SKM-1 treated with dmso at 0.1 percent for 144 hours (cell line): ENCODE measurements at regions not wholly inside any gene's neighbourhood (a gene's known extent, or its start where the extent isn't known, plus 50 kb on each side); places are given as distances from the start of the nearest gene placed in this dataset.

Experiments
- DNase-seq: peaks from one replicate; lab custom pipeline; 2025; ENCODE audit not compliant: unreplicated experiment; lab: John Stamatoyannopoulos, UW

GRCh38 chr21:14736162-14736561 lies 190.0 kb upstream of the SAMSN1 start:
- no peak for DNase-seq

- DNase-seq = no peak
These were observed 188.7 kb upstream of the SAMSN1 start for GRCh38 chr21:14734833-14735232.

GRCh38 chr21:14734191-14734590 lies 188.1 kb upstream of the SAMSN1 start:
- DNase-seq = no peak

GRCh38 chr21:14725219-14725618 lies 179.1 kb upstream of the SAMSN1 start:
- DNase-seq = no peak

GRCh38 chr21:14722841-14723483 lies 176.8 kb upstream of the SAMSN1 start:
- DNase-seq = no peak

GRCh38 chr21:14720237-14720636 lies 174.1 kb upstream of the SAMSN1 start:
- no peak for DNase-seq

GRCh38 chr21:14718951-14719350 lies 172.8 kb upstream of the SAMSN1 start:
- DNase-seq = no peak

- no peak for DNase-seq
These were observed 170.8 kb upstream of the SAMSN1 start for GRCh38 chr21:14716761-14717396.

GRCh38 chr21:14713109-14713508 lies 167.0 kb upstream of the SAMSN1 start:
- no peak for DNase-seq

- no peak for DNase-seq
These were observed 166.1 kb upstream of the SAMSN1 start for GRCh38 chr21:14712121-14712715.

- no peak for DNase-seq
These were observed 165.2 kb upstream of the SAMSN1 start for GRCh38 chr21:14711287-14711686.

GRCh38 chr21:14707511-14708020 lies 161.5 kb upstream of the SAMSN1 start:
- no peak for DNase-seq

GRCh38 chr21:14706712-14707510 lies 160.8 kb upstream of the SAMSN1 start:
- DNase-seq = no peak

- DNase-seq = no peak
These were observed 153.6 kb upstream of the SAMSN1 start for GRCh38 chr21:14699433-14700407.

- DNase-seq = no peak
These were observed 151.7 kb upstream of the SAMSN1 start for GRCh38 chr21:14697769-14698168.

GRCh38 chr21:14694817-14695216 lies 148.7 kb upstream of the SAMSN1 start:
- no peak for DNase-seq

- no peak for DNase-seq
These were observed 147.9 kb upstream of the SAMSN1 start for GRCh38 chr21:14693997-14694396.

GRCh38 chr21:14691914-14692313 lies 145.8 kb upstream of the SAMSN1 start:
- DNase-seq = no peak

- DNase-seq = no peak
These were observed 144.8 kb upstream of the SAMSN1 start for GRCh38 chr21:14690886-14691285.

GRCh38 chr21:14688936-14689335 lies 142.8 kb upstream of the SAMSN1 start:
- DNase-seq = no peak
